ENCODE measurements at regions not wholly inside any gene's neighbourhood (a gene's known extent, or its start where the extent isn't known, plus 50 kb on each side); places are given as distances from the start of the nearest gene placed in this dataset.

DNA sequence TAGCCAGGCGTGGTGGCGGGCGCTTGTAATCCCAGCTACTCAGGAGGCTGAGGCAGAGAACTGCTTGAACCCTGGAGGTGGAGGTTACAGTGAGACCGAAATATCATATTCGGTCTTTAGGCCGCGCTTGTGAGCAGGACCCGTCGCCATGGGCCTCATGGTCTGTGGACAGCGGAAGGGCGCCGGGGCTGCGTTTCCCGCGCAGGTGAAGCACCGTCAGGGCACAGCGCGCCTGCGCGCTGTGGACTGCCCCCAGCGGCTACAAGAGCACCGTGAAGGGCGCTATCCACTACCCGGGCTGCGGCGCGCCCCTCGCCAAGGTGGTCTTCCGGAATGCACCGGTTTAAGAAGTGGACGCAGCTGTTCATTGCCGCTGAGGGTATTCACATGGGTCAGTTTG, 482.0 kb upstream of the NAALADL2 start:
- no peak for TF ChIP-seq POLR2A (IDR thresholded peaks at IDR 0.05)
- TF ChIP-seq CTCF (IDR thresholded peaks at IDR 0.05) = no peak
- TF ChIP-seq POLR2AphosphoS5 (IDR thresholded peaks at IDR 0.05) = no peak

All from transverse colon (tissue), 4 donors.